GM18502 (cell line): ENCODE measurements at regions not wholly inside any gene's neighbourhood (a gene's known extent, or its start where the extent isn't known, plus 50 kb on each side); places are given as distances from the start of the nearest gene placed in this dataset.

ENCODE experiments used
- ATAC-seq: cut with Tn5 transposase; IDR thresholded peaks from one replicate; pipeline ENCODE4 v1.9.1; 2021; ENCODE audit warnings: mild to moderate bottlenecking; ENCODE audit not compliant: unreplicated experiment, poor library complexity

GRCh38 chr1:193320270-193320669 is 133.9 kb upstream of the B3GALT2 start:
- no peak for ATAC-seq

- no peak for ATAC-seq
These were observed 131.9 kb upstream of the B3GALT2 start for GRCh38 chr1:193318347-193318746.

- ATAC-seq = no peak
These were observed 127.1 kb upstream of the B3GALT2 start for GRCh38 chr1:193313354-193314140.

GRCh38 chr1:193312432-193312831 is 126.0 kb upstream of the B3GALT2 start:
- no peak for ATAC-seq

GRCh38 chr1:193311226-193311948 is 125.0 kb upstream of the B3GALT2 start:
- ATAC-seq = no peak

- no peak for ATAC-seq
These were observed 124.2 kb upstream of the B3GALT2 start for GRCh38 chr1:193310564-193310963.

GRCh38 chr1:193309936-193310475 is 123.6 kb upstream of the B3GALT2 start:
- ATAC-seq = no peak

GRCh38 chr1:193308438-193308837 is 122.0 kb upstream of the B3GALT2 start:
- ATAC-seq = no peak

- no peak for ATAC-seq
These were observed 120.0 kb upstream of the B3GALT2 start for GRCh38 chr1:193306430-193306829.
